DOHH2 (cell line): ENCODE measurements at regions not wholly inside any gene's neighbourhood (a gene's known extent, or its start where the extent isn't known, plus 50 kb on each side); places are given as distances from the start of the nearest gene placed in this dataset.

Source experiments
- CTCF ChIP-seq: fragments of 200-600 bp; sonication (generic); IDR thresholded peaks from one replicate; pipeline ENCODE4 v1.5.1; 2014; ENCODE audit warnings: antibody characterized with exemption, mild to moderate bottlenecking, low read depth, low read length; ENCODE audit not compliant: poor library complexity, severe bottlenecking
- EZH2phosphoT487 ChIP-seq: fragments of 200-600 bp; sonication (generic); IDR thresholded peaks from 2 replicates; pipeline ENCODE4 v1.6.1; 2017; ENCODE audit warnings: borderline replicate concordance, mild to moderate bottlenecking, antibody characterized with exemption, low read length, moderate library complexity, mixed read lengths

- TF ChIP-seq CTCF (peak; percentile 24), EZH2phosphoT487 (no peak)
Measured at GRCh38 chr2:180240774-180241173, 233.7 kb upstream of the CWC22 start.
